ENCODE measurements at regions not wholly inside any gene's neighbourhood (a gene's known extent, or its start where the extent isn't known, plus 50 kb on each side); places are given as distances from the start of the nearest gene placed in this dataset.

- DNase-seq, result no peak
Observed at GRCh38 chr10:58970160-58970915, 206.1 kb upstream of the PHYHIPL start.

- no peak for DNase-seq
Observed at GRCh38 chr10:58971211-58971610, 205.2 kb upstream of the PHYHIPL start.

- no peak for DNase-seq
Observed at GRCh38 chr10:58971796-58972491, 204.5 kb upstream of the PHYHIPL start.

GRCh38 chr10:58972576-58973234, 203.7 kb upstream of the PHYHIPL start:
- no peak for DNase-seq

GRCh38 chr10:58973235-58973595, 203.2 kb upstream of the PHYHIPL start:
- DNase-seq, result no peak

- no peak for DNase-seq
Observed at GRCh38 chr10:58976254-58976653, 200.2 kb upstream of the PHYHIPL start.

GRCh38 chr10:58979711-58980110, 196.7 kb upstream of the PHYHIPL start:
- no peak for DNase-seq

- DNase-seq, result no peak
Observed at GRCh38 chr10:58980826-58981415, 195.5 kb upstream of the PHYHIPL start.

- no peak for DNase-seq
Observed at GRCh38 chr10:58981846-58982245, 194.6 kb upstream of the PHYHIPL start.

- DNase-seq, result no peak
Observed at GRCh38 chr10:58982470-58983239, 193.8 kb upstream of the PHYHIPL start.

GRCh38 chr10:58985216-58985615, 191.2 kb upstream of the PHYHIPL start:
- no peak for DNase-seq

- no peak for DNase-seq
Observed at GRCh38 chr10:58989486-58990039, 186.9 kb upstream of the PHYHIPL start.

- DNase-seq, result no peak
Observed at GRCh38 chr10:58990693-58991092, 185.8 kb upstream of the PHYHIPL start.

GRCh38 chr10:58991856-58992255, 184.6 kb upstream of the PHYHIPL start:
- DNase-seq, result no peak

- DNase-seq, result peak; percentile 9 to 49 (median 17)
Observed at GRCh38 chr10:58992830-58993460, 183.5 kb upstream of the PHYHIPL start.

- DNase-seq, result peak in 1 of 3 donors; percentile 21
Observed at GRCh38 chr10:58993480-58994221, 182.8 kb upstream of the PHYHIPL start.

- no peak for DNase-seq
Observed at GRCh38 chr10:58994226-58995057, 182.0 kb upstream of the PHYHIPL start.

GRCh38 chr10:58995058-58995596, 181.3 kb upstream of the PHYHIPL start:
- DNase-seq, result no peak

- DNase-seq, result no peak
Observed at GRCh38 chr10:58996063-58996462, 180.4 kb upstream of the PHYHIPL start.

Data from muscle of back (tissue), 3 donors.